ENCODE measurements at regions not wholly inside any gene's neighbourhood (a gene's known extent, or its start where the extent isn't known, plus 50 kb on each side); places are given as distances from the start of the nearest gene placed in this dataset.

- TF ChIP-seq CTCF (IDR thresholded peaks at IDR 0.05) (no peak), POLR2AphosphoS5 (IDR thresholded peaks at IDR 0.05; ENCODE audit: low read depth, low read length) (no peak), SIN3A (IDR thresholded peaks at IDR 0.05; ENCODE audit: borderline replicate concordance, insufficient read depth, low read depth, low read length) (no peak), TCF7L2 (IDR thresholded peaks at IDR 0.05; ENCODE audit: low read depth, low read length) (no peak), REST (IDR thresholded peaks at IDR 0.05; ENCODE audit: insufficient read depth in 1 of 2, low read depth in 2 of 2, low read length in 1 of 2) (no peak)
Measured at GRCh38 chr1:232174306-232174705, 455.6 kb downstream of the SIPA1L2 start.
